ENCODE measurements at regions not wholly inside any gene's neighbourhood (a gene's known extent, or its start where the extent isn't known, plus 50 kb on each side); places are given as distances from the start of the nearest gene placed in this dataset.
A peak's percentile ranks its signal among the peaks of the same experiment; 100 is the strongest.

DNA sequence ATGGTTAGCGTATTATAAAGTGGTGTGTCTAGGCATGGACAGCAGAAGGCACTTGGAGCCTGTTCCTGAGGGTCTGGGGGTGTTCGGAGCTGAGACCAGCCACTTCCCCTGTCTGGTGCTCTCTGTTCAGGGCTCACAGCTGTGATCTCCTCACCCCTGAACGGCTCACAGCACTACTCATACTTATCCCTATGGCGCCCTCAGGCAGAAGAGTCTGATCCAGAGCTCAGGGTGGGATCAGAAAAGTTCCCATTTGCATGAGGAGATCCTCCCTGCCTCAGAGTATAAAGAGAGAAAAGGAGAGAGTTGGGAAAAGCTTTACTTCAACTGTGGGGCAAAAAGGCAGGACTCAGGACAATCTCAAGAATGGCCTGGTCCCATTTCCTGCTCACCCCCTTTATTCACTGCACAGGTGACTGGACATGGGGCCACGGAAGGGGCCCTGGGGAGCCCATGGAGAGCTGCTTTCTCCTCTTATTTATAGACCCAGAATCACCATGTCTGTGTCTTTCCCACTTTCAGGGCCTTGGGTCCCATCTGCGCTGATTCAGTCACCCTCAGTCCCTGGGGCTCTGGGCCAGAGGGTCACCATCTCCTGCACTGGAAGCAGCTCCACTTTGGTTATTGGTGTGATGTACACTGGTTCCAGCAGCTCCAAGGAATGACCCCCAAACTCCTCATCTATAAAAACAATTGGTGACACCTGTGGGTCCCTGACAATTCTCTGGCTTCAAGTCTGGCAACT is 97.0 kb upstream of the TOP3B start:
- FAIRE-seq = no peak
- no peak for DNase-seq (ENCODE audit: low spot score)

DNA sequence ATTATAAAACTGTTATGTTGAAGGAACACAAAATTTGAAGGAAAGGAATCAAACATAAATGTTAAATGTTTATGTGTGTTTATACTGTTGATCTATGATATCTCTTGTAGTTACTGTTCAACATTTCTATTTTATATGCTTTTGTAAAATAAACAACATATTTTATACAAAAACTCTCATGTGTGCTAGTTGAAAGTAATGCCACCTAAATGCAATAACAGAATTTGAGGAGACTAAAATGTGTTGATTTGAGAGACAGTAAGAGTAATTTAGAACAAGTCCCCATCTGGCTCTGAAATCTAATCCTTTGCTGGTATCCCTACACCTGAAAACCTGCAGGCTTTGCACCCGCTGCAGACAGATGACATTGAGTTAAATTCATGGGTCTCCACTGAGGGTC is 95.7 kb upstream of the TOP3B start:
- FAIRE-seq (no peak), DNase-seq (ENCODE audit: low spot score) (no peak)

DNA sequence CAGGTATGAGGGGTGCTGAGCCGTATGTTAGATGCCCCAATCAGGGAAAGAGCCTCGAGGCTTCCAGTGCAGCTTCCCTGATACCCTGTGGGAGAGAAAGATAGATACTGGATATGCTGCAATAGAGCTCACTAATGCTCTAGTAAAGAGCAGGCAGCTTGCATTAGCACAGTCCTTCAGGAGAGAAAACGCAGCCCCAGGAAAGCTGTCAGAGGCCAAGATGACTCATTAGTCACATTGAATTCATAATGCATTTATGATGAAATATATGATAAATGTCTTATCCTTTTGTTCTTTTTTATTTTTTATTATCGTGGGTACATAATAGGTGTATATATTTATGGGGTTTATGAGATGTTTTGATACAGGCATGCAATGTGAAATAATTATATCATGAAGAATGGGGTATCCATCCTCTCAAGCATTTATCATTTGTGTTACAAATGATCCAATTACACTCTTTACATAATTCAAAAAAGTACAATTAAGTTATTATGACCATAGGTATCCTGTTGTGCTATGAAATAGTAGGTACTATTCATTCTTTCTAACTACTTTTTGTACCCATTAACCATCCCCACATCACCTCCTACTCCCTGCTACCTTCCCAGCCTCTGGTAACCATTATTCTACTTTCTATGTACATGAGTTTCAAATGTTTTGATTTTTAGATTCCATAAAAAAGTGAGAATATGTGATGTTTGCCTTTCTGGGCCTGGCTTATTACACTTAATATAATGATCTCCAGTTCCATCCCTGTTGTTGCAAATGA is 94.5 kb upstream of the TOP3B start:
- DNase-seq (ENCODE audit: low spot score) = no peak
- no peak for FAIRE-seq

DNA sequence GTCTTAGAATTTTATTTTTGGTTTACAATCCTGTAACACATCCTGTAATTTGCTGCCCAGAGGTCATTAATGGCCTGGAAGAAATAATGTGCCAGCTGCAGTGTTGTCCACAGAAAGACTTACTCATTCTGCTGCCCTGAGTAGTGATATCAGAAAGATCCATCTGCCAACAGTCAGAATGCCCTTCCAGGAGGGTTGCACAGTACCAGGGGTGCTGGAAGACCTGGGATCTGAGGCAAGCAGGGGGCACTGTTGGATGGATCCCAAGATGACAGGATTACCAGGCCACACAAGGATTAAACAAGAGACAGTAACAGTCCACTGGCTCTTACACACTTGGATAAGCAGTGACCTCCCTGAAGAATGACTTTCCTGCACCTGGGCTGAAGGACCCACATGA is 93.8 kb upstream of the TOP3B start:
- FAIRE-seq = no peak
- DNase-seq (ENCODE audit: low spot score) = no peak

DNA sequence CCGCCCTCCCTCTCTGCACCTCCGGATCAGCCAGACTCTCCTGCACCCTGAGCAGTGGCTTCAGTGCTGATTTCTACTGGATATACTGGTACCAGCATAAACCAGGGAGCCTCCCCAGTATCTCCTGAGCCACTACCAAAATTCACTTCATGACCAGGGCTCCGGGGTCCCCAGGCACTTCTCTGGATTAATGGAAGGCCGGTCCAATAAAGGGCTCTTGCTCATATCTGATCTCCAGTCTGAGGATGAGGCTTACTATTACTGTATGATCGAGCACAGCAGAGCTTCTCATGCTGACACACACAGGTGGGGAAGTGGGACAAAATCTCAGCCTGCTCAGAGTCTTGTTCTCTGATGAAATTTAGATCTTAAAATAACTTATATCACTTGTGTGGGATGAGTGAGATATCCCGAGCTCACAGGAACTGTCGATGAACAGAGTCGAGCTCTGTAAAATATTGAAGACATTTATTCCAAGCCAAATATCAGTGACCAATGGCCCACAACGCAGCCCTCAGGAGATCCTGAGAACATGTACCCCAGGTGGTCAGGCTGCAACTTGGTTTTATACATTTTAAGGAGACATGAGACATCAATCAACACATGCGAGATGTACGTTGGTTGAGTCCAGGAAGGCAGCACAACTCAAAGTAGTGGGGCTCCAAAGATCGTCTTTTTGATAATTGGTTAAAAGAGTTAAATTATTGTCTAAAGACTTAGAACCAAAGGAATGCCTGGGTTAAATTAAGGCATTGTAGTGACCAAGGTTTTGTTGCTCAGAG is 93.0 kb upstream of the TOP3B start:
- DNase-seq (ENCODE audit: low spot score) (no peak), FAIRE-seq (no peak)

DNA sequence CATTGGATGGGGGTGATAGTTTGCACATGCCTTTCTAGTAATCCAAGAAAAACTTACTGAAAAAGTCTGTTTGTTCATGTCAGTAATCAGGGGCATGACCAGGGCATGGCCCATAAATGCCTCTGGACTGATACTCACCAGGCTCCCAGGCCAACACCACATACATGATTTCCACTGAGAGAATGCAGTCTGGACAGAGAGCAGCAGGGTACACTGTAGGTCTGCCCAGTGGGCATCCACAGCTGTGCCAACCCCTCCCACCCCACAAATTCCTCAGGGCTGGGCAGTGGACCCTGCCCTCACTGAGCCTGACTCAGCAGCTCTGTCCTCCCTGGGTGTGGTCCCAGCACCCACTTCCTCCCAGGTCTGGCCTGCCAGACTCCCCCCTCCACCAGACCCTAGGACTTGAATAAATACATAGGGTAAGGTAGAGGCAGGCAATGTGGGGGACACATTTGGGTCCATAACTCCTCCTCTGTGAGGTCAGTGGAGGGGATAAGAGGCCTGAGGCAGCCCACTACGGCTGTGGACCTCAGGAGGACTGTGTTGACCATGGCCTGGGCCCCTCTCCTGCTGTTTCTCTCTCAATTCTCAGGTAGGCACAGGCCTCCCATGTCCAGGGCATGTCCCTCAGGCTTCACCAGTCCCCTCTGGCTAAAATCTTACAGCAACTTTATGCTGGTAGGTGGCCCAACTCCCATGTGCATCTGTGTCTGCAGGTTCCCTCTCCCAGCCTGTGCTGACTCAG is 92.2 kb upstream of the TOP3B start:
- FAIRE-seq (no peak), DNase-seq (ENCODE audit: low spot score) (peak; percentile 9)

DNA sequence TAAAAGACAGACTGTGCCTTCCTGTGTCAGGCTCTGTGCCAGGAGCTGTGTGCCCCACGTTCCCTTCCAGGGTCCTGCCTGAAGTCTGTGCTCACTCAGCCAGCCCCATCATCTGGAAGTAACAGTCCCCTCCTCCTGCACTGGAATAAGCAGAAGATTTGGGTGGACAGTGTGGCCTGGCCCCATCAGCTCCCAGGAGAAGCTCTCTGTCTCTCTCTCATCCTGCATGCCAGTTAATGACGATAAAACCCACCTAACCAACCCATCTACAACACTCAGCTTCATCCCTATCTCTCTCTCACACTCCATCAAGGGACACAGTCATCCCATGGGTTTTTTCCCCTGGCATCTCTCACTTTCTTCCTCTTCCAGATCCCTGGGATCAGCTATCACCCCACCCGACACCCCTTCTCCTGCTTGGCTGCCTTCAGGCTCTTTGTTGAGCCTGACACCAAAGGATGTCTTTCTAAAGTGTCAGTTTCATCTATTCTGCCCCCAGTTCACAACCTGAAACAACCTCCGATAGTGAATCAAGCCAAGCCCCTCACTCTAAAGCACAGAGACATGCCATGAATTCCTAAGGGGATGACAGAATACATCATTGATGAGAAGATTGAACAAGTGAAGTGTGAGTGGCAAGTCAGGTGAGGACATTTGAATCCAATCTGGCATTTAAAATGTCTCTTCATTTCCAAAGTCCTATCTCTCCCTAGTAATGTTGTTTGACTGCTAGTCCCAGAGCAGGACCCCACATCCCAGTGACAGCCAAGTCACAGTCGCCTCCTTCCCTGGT is 91.4 kb upstream of the TOP3B start:
- FAIRE-seq = no peak

DNA sequence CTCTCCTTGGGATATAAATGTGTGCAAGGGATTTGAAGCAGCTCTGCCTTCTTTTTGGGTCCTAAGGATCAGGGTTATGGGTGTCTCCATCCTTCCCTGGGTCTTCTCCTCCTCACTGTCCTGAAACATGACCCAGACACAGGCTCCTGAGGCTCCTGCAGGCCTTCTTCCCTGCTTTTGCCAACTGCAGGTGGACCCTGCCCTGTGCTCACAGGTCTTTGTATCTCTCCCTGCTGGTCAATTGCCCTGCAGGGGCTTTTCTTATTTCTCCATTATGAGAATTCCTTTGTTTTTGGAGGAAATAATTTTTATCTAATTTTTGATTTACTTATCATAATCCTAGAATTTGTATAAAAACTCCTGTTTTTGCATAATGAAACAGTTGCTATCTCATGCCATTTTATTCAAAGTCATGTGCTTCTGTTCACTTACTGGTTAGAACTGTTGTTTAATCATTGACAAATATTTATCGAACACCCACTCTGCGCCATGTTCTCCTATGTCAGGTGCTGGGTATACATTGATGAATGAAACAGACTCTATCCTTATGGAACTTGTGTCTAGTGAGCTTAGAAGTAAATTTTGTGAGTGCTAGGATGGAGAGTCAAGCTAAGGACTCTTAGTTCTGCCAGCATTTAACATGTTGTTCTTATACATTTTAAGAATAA is 89.7 kb upstream of the TOP3B start:
- no peak for DNase-seq (ENCODE audit: low spot score)

More for the DNA sequence above, 91.4 kb upstream of the TOP3B start:
- no peak for DNase-seq (ENCODE audit: low spot score)

DNA sequence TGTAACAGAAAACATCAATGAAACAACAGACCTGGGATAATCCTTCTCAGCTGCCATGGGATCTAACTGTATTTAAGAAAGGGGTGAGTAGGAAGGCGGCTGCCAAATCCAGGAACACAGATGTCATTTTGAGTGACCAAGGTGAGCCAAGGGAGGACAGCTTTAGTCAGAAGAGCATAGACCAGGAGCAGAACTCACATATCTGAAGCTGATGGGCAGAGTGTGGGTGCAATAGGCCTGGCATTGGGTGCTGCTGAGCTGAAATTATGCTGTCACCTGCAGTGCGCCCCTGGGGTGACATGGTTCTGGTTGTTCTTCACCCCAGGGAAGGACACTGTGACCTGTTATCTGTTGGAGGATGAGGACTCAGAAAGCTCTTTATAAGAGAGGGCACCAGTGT is 88.9 kb upstream of the TOP3B start:
- FAIRE-seq = no peak

More for the DNA sequence above, 89.7 kb upstream of the TOP3B start:
- FAIRE-seq = no peak

DNA sequence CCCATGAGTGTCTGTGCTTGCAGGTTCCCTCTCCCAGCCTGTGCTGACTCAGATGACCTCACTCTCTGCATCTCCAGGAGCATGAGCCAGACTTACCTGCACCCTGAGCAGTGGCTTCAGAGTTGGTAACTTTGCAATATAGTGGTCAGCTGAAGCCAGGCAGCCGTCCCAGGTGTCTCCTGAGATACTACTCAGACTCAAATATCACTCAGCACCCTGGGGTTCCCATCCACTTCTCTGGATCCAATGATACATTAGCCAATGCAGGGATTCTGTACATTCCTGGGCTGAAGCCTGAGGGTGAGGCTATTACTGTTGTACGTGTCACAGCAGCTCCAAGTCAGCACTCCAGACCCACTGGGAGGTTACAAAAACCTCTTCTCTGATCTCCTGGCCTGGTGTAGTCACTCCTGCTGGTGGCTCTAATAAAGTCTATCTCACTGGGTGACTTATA is 87.8 kb upstream of the TOP3B start:
- DNase-seq (ENCODE audit: low spot score) = no peak

More for the DNA sequence above, 88.9 kb upstream of the TOP3B start:
- no peak for DNase-seq (ENCODE audit: low spot score)

DNA sequence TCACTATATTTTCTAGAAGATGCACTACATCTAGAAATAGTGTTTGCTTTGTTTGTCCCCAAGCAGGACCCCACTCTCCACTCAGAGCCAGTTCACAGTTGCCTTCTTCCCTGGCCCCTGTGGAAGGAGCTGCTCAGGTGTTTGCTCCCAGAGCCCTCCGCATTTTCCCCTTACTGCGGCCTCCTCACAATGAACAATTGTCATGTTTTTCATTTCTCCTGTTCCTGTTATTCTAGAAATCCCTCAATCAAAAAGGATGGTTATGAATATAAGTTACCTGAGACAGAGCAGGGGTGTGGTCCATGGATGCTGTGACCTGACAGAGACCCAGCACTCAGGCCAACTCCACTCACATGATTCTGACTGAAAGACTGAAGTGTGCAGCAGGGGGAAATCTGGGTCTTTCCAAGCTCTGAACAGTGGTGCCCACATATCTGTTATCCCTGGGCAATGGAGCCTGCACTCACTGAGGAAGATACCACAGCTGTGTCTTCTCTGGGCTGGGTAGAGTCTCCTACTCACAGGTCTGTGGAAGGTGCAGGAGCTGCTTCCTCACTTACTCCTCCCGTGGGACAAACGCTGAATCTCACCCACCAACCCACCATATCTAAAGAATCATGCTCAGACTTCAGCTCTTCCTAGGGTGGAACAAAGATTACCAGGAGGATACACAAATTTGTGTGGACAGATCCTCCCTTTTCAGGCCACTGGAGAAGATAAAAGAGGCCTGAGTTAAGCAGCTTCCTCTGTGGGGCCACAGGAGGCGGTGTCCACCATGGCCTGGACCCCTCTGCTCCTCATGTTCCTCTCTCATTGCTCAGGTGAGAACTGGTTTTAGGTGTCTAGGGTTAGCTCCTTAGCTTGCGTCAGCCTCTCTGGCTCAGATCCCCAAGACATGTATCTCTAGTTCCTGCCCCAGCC is 87.1 kb upstream of the TOP3B start:
- no peak for DNase-seq (ENCODE audit: low spot score)
- FAIRE-seq = no peak

More for the DNA sequence above, 87.8 kb upstream of the TOP3B start:
- no peak for FAIRE-seq

DNA sequence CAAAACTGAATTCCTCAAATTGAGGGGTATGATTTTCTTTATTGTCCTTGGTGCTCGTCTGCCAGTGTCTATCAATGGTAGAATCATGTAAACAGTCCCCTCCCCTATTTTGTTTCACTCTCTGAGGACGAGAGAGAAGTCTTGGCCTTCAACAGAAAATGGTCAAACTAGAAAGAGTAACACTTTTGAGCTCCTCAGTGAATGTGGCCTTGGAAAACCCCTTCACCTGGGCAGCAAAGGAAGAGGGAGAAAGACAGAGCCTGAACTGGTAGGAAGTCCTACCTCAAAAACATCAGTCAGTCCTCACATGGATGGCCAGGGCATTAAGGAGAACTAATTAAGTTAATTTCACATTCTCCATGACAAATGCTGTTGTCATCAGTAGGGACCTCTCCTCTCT is 86.1 kb upstream of the TOP3B start:
- DNase-seq (ENCODE audit: low spot score) (no peak), FAIRE-seq (no peak)

DNA sequence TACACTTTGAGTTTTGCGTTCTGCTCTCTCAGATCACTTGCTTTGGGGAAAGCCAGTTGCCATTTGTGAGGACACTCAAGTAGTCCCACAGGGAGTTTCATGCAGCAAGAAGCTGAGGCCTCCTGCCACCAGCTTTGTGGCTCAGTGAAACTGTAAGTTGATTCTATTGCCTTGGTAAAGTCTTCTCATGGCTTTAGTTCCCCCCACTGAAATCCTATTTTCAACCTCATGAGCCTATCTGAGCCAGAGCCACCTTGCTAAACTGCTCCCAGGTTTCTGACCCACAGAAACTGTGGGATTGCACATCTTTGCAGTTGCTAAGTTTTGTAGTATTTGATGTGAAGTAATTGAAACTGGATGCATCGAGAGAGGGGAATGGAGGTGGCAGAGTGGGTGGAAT is 85.4 kb upstream of the TOP3B start:
- no peak for FAIRE-seq
- no peak for DNase-seq (ENCODE audit: low spot score)

DNA sequence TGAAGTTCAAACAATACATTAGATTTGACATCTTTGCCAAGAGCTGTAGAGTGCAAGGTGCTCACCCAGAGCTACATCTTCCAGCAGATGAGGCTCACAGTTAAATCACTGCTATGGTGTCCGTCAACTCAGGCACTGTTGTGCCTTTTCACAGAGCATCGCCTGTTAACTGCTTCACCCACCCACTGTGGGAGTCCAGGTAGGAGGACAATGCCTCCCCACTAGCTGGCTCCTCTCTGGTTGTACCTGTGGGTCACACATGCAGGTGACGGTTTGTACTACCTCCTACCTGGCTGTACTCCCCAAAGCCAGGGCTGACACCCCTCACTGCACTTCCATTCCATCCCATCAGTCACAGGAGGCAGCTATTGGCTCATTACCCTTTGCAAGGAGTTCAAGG is 84.6 kb upstream of the TOP3B start:
- FAIRE-seq = no peak
- no peak for DNase-seq (ENCODE audit: low spot score)

DNA sequence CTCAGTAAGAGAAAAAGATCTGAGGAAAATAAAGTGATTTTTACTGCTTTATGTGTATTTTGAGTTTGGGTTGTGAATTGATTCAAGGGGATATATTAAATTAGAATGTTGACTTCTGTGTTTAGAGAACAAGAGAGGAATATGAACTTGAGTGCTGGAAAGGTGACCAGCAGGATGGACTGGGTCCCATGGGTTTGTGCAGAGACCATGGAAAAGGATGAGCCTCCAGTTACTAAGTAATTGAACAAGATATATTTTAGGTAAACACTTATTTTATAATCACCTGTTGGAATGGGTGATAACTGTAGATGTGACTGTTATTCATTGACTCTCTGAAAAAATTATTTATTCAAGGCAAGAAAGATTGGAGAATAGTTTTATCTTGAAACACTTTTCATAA is 82.0 kb upstream of the TOP3B start:
- no peak for DNase-seq (ENCODE audit: low spot score)
- no peak for FAIRE-seq

DNA sequence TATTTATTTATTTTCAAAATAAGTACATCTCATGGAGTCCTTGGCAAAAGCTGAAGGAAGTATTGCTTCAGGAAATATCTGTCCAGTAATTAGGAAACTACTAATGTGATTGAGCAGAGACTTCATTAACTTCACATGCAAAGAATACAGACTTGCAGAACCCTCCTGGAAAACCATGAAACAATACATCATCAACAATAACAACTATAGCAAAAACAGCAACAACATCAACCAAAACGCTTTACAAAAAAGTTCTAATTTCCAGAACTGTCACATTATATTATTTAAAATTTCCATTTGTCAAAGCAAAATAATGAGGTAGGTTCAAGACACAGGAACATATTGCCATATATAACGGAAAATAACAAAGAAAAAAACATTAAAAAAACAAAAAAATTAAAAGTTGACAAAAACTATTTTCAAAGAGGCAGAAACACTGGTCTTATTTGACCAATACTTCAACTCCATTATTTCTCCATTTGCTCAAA is 79.8 kb upstream of the TOP3B start:
- DNase-seq (ENCODE audit: low spot score) (no peak), FAIRE-seq (no peak)

DNA sequence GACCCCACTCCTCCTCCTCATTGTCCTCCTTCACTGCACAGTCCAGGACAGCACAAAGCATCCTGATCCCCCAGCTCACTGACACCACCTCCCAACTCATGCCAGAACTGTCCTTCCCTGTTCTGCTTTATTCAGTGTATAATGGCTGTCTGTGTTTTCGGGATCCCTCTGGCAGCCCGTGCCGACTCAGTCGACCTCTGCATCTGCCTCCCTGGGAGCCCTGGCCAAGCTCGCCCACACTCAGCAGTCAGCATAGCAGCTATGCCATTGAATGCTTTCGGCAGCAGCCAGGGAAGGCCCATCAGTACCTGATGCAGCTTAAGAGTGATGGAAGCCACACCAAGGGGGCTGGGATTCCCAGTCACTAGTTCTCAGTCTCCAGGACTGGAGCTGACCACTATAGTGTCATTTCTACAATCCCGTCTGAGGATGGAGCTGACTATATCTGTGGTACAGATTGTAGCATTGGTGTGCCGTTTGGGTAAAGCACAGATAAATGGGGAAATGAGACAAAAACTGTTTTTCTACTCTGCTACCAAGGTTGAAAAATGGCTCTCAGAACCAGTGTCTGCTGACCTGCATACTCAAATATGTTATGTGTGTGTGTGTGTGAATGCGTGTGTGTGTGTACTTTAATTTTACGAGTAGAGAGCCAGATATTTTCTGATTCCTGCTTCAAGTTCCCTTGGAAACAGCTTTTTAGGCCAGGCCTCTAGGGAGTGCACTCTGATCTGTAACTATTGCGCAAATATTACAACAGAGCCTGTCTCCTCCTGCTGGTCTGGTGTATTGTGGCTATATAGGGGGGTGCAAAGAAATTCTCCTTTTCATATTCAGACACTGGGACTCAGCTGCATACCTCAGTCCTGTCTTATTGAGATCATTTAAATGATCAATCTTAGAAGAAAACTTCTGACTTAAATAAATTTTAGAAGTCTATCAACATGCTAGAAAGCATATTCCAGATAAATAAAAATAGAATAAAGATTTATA is 78.8 kb upstream of the TOP3B start:
- DNase-seq (ENCODE audit: low spot score) (no peak), FAIRE-seq (no peak)

Measured in RCC 7860 (cell line).